ENCODE measurements at regions not wholly inside any gene's neighbourhood (a gene's known extent, or its start where the extent isn't known, plus 50 kb on each side); places are given as distances from the start of the nearest gene placed in this dataset.

GRCh38 chr9:129505270-129505902, 115.5 kb downstream of the C9orf50 start:
- no peak for TF ChIP-seq CTCF (IDR thresholded peaks at IDR 0.05 in 8 of 11, conservative IDR thresholded peaks at IDR 0.05 in 3 of 11)
- no peak for TF ChIP-seq POLR2A (IDR thresholded peaks at IDR 0.05)
- peak in 2 of 3 donors; percentile 11 to 59 for TF ChIP-seq POLR2AphosphoS5 (IDR thresholded peaks at IDR 0.05)
